Loucy (cell line): ENCODE measurements at regions not wholly inside any gene's neighbourhood (a gene's known extent, or its start where the extent isn't known, plus 50 kb on each side); places are given as distances from the start of the nearest gene placed in this dataset.

Experiments
- H2AFZ ChIP-seq: fragments of 200-600 bp; sonication (generic); 2 replicates; pipeline ENCODE4 v1.6.0; 2016; ENCODE audit warnings: antibody characterized with exemption, mild to moderate bottlenecking, low read length, moderate library complexity
- H3F3A ChIP-seq: fragments of 200-600 bp; 2 replicates; pipeline ENCODE4 v1.6.0; 2016; ENCODE audit warnings: antibody characterized with exemption, low read depth, mild to moderate bottlenecking
- H3K27me3 ChIP-seq: fragments of 200-600 bp; sonication (generic); 2 replicates; pipeline ENCODE4 v1.6.1; 2014; ENCODE audit warnings: low read length, mild to moderate bottlenecking; ENCODE audit not compliant: insufficient read depth, poor library complexity, severe bottlenecking
- H3K36me3 ChIP-seq: fragments of 200-600 bp; sonication (generic); 2 replicates; pipeline ENCODE4 v1.6.1; 2016; ENCODE audit warnings: low read length; ENCODE audit not compliant: insufficient read depth
- H3K4me1 ChIP-seq: fragments of 200-600 bp; sonication (generic); 2 replicates; pipeline ENCODE4 v1.5.1; 2014; ENCODE audit warnings: low read length, mild to moderate bottlenecking; ENCODE audit not compliant: insufficient read depth, poor library complexity, severe bottlenecking
- H3K4me2 ChIP-seq: fragments of 200-600 bp; sonication (generic); 2 replicates; pipeline ENCODE4 v1.6.0; 2014; ENCODE audit warnings: antibody characterized with exemption, low read length, low read depth, mild to moderate bottlenecking; ENCODE audit not compliant: poor library complexity, severe bottlenecking
- H3K4me3 ChIP-seq: fragments of 200-600 bp; sonication (generic); 2 replicates; pipeline ENCODE4 v1.5.1; 2014; ENCODE audit warnings: low read length, mild to moderate bottlenecking, mixed read lengths; ENCODE audit not compliant: poor library complexity, severe bottlenecking
- H3K79me2 ChIP-seq: fragments of 200-600 bp; sonication (generic); 2 replicates; pipeline ENCODE4 v1.6.1; 2014; ENCODE audit warnings: low read length; ENCODE audit not compliant: insufficient read depth
- H3K9ac ChIP-seq: fragments of 200-600 bp; sonication (generic); 2 replicates; pipeline ENCODE4 v1.6.0; 2014; ENCODE audit warnings: mild to moderate bottlenecking, low read depth, low read length, moderate library complexity; ENCODE audit not compliant: poor library complexity, severe bottlenecking
- H3K9me2 ChIP-seq: fragments of 200-600 bp; sonication (generic); replicated peaks from 2 replicates; pipeline ENCODE4 v1.6.1; 2016; ENCODE audit warnings: low read depth, low read length, mixed read lengths
- H3K9me3 ChIP-seq: fragments of 200-600 bp; sonication (generic); 2 replicates; pipeline ENCODE4 v1.6.1; 2014; ENCODE audit warnings: mild to moderate bottlenecking, antibody characterized with exemption, low read length, low read depth; ENCODE audit not compliant: insufficient read depth
- H4K20me1 ChIP-seq: fragments of 200-600 bp; sonication (generic); 2 replicates; pipeline ENCODE4 v1.6.0; 2014; ENCODE audit warnings: antibody characterized with exemption, low read length, mild to moderate bottlenecking; ENCODE audit not compliant: insufficient read depth, poor library complexity, severe bottlenecking
- CTCF ChIP-seq: fragments of 200-600 bp; sonication (generic); conservative IDR thresholded peaks from 2 replicates; pipeline ENCODE4 v1.5.1; 2014; ENCODE audit warnings: mild to moderate bottlenecking, antibody characterized with exemption, low read length
- EZH2phosphoT487 ChIP-seq: fragments of 200-600 bp; IDR thresholded peaks from 2 replicates; pipeline ENCODE4 v1.6.1; 2018; ENCODE audit warnings: antibody characterized with exemption, mild to moderate bottlenecking, moderate library complexity, borderline replicate concordance

GRCh38 chr11:23123753-23124152, 263.5 kb upstream of the CCDC179 start:
- Histone ChIP-seq H3K4me2 (no peak overlapping the region), H3K9me3 (no peaks in the 10 kb centered on the region), H4K20me1 (no peaks in the 10 kb centered on the region), H3K9me2 (no peaks in the 10 kb centered on the region), H3K79me2 (no peaks in the 10 kb centered on the region), H3K4me3 (no peak overlapping the region), H3F3A (no peaks in the 10 kb centered on the region), H2AFZ (no peak overlapping the region), H3K36me3 (no peaks in the 10 kb centered on the region), H3K9ac (no peak overlapping the region), H3K4me1 (peaks cover 5% of the 10 kb centered on the region), H3K27me3 (no peaks in the 10 kb centered on the region)
- TF ChIP-seq EZH2phosphoT487, result no peak
- TF ChIP-seq CTCF, result no peak

- TF ChIP-seq CTCF (no peak), EZH2phosphoT487 (no peak)
- no peaks in the 10 kb centered on the region for H3K79me2 ChIP-seq
- H3K9me2 ChIP-seq, result no peaks in the 10 kb centered on the region
- no peaks in the 10 kb centered on the region for H3F3A ChIP-seq
- H3K36me3 ChIP-seq, result no peaks in the 10 kb centered on the region
- no peaks in the 10 kb centered on the region for H3K9me3 ChIP-seq
- H3K4me2 ChIP-seq, result no peak overlapping the region
- H3K9ac ChIP-seq, result no peak overlapping the region
- H3K4me3 ChIP-seq, result no peak overlapping the region
- H3K27me3 ChIP-seq, result no peaks in the 10 kb centered on the region
- no peak overlapping the region for H2AFZ ChIP-seq
- H4K20me1 ChIP-seq, result no peaks in the 10 kb centered on the region
- H3K4me1 ChIP-seq, result peaks cover 5% of the 10 kb centered on the region
Measured at GRCh38 chr11:23124249-23124648, 264.0 kb upstream of the CCDC179 start.

- Histone ChIP-seq H3K9me2 (no peaks in the 10 kb centered on the region), H3K79me2 (no peaks in the 10 kb centered on the region), H3K9me3 (no peaks in the 10 kb centered on the region), H3F3A (no peaks in the 10 kb centered on the region), H3K4me1 (peaks cover 5% of the 10 kb centered on the region), H3K36me3 (no peaks in the 10 kb centered on the region), H3K4me2 (no peak overlapping the region), H3K4me3 (no peak overlapping the region), H2AFZ (no peak overlapping the region), H3K9ac (no peak overlapping the region), H4K20me1 (no peaks in the 10 kb centered on the region), H3K27me3 (no peaks in the 10 kb centered on the region)
- no peak for TF ChIP-seq EZH2phosphoT487
- no peak for TF ChIP-seq CTCF
Measured at GRCh38 chr11:23124996-23125395, 264.7 kb upstream of the CCDC179 start.
